Medulla oblongata (tissue), 1 donor: ENCODE measurements at regions not wholly inside any gene's neighbourhood (a gene's known extent, or its start where the extent isn't known, plus 50 kb on each side); places are given as distances from the start of the nearest gene placed in this dataset.

Experiments used
- DNase-seq: peaks from one replicate; pipeline ENCODE4 v3.0.0-alpha.2; 2015; ENCODE audit errors: extremely low spot score

DNA sequence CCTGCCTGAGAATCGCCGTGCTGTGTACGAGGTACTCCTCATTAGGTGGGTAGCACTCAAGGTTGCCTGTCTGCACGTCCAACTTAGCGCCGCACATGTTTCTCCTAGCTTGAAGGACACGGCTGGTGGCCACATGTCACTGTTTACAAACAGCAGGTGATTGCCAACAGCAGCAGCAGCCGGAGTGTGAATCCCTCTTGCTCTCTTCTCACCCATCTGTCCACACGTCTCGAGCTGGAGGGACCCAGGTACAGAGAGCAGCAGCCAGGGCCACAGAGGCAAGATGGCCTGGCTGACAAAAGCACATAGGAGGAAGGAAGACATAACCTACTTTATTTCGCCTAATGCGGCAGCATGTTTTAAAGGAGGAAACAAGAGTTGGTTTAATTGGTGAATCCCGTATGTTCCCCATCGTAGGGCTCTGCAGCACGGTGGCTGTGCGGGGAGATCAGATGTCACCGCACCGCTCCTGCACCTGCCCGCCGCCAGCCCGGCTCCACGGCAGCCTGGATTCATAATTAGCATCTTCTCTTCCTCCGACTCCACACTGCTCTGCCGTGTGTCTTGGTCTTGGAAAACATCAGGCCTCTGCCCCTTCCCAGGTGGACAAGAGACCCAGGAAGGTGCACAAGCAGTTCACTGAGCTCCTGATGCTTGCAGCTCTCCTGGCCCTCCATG is 201.6 kb upstream of the IRX1 start:
- DNase-seq: no peak

DNA sequence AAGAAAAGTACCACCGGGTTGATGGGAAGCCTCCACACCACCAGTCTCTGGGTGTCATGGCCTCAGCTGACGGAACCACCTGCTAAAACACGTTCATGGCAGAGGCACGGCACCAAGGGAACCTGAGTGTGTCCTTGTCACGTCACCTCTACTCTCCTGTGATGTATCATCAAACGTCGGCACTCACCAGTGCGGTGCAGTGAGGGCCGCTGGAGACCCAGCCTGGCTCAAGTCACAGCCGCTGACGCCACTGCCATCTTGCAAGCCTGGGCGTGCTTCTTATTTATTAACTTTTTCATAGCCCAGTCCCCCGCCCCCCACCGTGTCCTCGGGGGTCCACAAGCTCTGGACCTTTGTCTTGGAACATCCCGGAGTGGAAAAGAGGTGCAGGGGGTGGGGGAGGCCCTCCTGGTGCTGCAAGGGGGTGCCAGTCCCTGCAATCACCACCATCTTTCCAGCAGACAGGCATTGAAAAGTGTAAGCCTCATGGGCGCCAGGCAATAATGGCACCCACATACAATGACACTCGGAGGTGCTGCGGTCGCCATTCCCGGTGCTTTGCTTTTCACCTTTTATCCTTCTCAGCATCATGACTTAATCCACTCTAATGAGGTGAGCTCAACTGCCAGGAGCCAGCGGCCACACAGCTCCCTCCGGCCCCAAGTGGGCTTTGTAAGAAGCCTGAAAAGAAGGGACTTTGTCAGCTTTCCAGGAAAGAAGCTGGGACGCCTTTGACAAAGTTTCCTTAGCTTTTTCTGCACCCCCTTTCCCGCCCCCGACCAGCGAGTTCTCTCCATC is 202.3 kb upstream of the IRX1 start:
- no peak for DNase-seq

DNA sequence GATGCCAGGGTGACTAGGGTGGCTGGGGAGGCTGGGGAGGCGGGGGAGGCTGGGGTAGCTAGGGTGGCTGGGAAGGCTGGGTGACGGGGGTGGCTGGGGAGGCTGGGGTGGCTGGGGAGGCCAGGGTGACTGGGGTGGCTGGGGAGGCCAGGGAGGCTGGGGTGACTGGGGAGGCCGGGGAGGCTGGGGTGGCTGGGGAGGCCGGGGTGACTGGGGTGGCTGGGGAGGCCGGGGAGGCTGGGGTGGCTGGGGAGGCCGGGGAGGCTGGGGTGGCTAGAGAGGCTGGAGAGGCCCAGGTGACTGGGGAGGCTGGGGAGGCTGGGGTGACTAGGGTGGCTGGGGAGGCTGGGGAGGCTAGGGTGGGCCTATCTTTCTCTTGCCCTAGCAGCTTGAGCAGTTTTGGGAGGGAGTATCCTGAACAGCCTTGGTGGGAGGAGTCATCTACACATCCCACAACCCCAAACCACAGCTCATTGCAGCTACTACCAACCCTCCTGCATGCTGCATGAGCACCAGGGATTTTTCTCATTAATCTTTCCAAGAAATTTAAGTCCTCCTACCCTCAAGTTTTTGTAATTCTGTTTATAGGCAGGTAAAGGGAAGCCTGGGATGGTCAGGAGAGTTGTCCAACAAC is 203.2 kb upstream of the IRX1 start:
- DNase-seq: no peak

DNA sequence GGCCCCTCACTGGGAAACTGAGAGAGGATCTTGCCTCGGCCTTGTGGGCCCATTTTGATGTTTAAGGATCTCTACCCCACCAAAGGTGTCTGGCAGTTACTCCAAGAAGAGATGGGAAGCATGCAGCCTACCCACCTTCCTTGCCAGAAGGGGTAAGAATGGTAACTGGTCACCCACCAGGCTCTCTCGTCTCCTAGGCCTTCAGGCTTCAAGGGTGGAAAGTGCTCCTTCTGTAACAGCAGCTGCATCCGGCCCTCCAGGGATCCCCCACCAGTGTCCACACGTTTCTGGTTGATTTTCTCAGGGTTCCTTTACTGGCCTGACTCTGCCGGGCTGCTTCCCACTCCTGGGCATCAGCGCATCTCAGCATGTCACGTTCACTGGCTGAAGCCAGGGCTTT is 204.4 kb upstream of the IRX1 start:
- DNase-seq: no peak

DNA sequence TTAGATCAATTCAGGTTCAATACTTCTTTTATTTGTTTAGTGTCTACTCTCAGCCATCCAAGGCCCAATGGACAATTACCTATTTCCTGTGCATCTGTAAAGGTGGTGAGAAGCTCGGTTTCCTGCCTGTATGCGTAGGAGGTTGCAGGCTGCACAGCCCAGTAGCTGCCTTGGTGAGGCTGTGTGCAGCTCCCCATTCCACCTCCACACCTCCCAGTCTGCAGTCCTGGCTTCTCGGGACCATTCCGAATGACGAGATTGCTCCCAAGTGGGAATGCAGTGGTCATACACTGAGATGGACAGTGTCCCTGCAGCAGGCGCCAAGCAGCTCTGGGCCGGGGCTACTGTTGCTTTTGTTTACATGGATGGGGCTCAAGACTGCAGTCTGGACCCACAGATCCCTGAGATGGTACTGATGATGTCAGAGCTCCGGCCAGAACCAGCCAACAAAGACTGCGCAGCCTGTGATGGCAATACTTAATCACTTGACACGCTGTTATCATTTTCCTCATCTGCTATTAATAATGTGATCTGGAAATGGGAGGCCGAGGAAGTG is 206.1 kb upstream of the IRX1 start:
- peak; percentile 48 for DNase-seq

DNA sequence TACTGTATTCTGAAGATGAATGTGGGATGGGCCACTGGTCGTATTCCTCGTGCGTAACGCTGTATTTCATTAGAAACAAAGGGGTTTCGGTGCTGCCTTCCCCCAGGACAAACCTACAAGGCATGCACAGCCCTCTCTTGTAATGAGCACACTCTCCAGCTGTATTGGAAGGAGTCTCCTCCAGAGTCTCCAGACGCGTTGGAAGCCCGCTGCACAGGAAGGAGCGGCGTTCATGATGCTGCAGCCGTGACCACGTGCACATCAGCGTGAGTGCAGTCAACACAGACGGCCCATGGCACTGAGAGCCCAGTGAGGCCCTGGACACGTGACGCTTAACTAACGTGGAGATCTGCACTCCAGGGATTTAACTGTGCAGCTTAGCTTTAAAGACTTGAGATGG is 209.0 kb upstream of the IRX1 start:
- no peak for DNase-seq

DNA sequence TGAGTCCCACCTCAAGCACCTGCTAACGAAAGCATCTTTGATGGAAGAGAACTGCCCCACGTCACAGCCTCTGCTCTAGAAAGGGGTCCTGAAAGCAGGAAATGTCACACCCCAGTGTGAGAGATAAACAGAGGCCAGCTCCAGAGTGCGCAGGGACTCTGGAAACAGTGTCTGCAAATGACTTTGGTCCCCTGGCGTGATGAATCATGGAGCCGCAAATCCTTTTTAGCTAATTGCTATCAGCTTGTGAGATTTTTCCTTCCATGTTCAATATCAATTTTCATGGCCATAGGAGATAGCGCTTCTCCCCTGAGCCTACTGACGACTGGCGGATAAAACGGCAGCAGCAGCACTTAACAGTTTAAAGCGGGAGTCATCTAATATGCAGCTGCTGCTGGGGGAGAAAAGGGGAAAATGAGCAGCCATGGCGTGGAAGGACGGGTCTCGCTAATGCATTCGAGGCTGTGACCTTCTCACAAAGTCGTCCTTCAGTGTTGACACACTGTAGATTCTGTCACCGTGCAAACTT is 209.6 kb upstream of the IRX1 start:
- DNase-seq: no peak

DNA sequence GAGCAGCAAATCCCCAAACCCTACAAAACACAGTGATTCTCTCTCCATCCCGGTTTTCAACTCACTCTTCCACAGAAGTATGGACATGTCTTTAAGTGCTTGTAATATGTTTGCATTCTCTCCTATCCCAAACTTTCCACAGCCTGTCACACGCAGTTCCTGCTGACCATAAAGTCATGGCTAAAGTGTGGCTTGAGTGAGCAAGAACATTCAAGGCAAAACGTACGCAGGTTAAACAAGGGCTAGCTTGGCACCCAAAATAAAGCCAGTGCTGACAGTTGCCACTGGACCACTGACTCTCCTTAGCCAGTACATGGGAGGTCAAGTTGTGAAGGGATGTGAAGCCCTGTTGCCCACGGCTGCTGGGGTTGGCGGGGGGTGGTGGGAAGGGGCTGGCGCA is 211.1 kb upstream of the IRX1 start:
- DNase-seq: no peak

DNA sequence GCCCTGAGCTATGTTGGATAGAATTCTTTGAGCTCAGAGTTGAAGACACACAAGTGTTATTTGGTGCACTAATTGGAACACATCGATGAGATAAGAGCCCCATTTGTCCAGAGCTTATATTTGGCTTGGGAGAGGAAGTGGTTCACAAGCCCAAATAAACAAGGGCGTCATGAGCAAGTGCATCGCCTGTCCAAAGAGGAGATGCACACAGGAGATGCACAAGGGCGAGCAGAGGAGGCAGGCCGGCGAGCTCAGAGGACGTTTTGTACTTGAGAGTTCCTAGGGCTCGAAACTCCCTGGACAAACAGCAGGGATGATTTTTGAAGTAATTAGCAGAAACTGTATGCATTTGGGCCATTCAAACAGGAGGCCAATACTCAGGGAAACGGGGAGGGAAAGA is 212.8 kb upstream of the IRX1 start:
- DNase-seq: no peak

DNA sequence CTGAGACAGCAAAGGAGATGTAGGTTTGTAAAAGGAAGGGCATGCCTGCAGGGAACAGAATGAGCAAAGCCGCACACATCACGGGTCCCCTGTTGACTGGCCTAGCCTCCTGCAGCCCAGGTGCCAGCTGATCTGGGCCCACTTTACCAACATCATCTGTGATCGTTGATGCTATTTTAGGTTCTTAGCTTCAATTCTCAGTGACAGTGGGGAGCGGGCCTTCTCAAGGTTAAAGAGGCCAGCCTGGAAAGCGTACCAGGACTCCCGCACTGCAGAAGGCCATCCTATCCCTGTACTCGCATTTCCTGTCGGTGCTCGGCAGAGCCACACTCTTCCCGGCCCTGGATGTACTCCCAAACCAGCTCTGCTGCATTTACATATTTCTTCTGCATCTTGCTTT is 213.5 kb upstream of the IRX1 start:
- DNase-seq: no peak

DNA sequence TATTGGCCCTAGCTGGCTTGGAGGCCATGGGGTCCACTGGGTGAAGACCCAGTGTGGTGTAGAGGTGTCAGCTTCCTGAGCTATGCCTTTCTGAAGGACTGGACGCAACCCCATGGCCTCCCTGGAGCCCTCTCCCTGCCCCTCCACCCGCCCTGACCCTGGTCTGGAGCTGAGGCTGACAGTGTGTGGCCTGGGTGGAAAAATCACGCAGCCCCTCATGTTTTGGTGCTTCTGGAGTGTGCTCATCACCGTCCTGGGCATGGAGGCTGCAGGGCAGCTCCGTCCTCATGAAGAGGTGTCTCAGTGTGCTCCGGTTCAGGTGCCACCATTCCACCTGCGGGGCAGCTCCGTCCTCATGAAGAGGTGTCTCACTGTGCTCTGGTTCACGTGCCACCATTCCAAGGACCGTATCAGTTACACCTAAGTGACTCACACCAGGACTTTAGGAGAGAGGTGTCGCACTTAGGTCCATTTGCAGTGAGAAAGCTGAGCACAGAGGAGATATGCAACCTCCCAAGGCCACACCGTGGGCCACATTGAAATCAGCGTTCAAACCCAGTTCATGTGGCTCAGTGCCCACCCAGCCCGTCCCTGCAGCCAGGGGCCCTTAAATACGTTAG is 214.3 kb upstream of the IRX1 start:
- DNase-seq: no peak

DNA sequence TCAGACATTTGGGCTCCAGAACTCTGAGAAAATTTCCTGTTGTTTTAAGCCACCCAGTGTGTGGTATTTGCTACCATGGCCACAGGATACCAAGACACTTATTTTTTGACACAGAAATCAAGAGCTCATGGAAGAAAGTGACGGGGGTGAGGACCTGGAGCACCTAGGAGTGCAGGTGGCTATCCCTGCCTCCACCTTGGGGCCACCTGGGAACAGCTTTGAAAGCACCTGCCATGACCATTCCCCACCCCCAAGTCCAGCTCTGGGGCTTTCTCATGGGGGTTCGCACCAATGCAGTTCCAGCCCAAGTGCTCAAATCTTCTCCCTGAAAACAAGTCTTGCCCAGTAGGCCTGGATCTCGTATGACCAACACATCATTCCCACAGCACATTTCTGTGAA is 214.9 kb upstream of the IRX1 start:
- no peak for DNase-seq

DNA sequence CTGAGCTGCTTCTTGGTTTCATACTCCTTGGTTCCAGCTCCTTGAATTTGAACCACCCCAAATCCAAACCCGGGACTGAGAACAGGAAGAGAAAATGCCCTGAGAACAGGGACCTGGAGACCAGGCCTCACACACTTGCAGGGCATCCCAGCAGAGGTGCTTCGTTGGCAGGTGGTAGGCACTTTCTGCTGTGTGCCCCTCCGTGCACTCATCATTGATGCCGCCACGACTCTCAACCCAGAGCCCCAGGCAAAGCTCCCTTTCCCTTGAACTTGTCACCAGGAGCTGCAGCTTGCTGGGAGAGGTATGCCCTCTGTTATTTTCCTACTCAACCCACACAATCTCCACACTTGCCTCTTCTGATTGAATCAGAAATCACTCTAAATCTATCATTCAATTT is 217.8 kb upstream of the IRX1 start:
- no peak for DNase-seq

DNA sequence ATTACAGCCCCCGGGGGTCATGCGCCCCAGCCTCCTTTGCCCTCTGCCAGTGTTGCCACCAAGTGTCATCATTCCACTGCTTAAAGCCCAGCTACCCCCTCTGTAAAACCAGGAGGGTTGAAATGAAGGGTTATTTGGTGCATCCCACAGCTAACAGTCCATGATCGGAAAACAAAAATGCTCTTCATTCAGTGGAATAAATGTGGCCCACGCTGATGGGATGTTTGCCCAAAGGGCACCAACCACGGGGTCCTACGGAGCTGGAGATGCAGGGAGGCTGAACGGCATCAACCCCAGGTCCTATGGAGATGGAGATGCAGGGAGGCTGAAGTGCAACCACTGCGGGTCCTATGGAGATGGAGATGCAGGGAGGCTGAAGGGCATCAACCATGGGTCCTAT is 218.5 kb upstream of the IRX1 start:
- DNase-seq: no peak

DNA sequence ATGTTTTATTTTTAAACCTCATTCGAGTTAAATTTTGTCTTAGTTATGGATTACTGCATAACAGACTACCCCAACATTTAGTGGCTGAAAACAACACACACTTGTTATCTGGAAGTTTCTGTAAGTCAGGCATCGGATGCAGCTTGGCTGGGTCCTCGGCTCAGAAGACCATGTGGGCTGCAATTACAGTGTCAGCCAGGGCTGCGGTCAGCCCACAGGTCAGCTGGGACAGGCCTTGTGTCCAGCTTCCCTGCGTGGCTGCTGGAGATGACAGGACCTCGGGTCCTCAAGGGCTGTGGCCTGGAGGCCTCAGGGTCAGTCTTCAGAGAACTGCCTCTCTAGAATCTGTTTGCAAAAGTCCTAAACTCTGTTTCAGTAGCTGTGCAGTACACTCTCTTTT is 219.0 kb upstream of the IRX1 start:
- DNase-seq: no peak

DNA sequence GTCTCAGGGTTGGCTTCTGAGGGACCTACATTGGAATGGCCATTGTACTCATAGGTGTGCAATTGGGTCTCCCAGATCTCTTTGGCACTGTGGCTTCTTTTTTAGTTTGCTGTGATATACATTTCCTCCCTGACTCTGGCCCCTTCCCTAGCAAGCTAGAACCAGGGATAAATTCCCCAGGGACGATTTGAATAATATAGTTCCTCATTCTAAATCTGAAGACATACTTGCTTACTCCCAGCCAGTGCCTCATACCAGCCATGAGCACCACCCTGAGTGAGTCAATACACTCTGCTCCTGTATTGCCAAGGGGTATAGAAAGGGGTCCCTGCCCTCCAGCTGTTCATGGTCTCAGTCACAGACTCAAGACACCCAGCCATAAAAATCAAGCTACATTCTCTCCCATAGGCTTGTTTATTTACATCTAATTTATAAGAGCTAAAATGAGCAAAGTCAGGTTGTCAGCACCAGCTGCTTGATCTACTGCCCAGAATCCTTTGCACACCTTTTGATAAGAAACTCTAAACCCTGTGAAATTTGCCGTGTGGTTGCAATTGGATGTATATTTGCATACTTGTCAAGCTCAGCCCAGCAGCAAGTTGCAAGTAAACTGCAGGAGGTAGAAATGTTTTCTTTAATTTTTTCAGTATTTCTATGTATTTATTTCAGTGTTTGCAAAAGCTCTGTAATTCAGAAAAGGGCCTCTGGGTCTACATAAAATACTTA is 219.9 kb upstream of the IRX1 start:
- DNase-seq: no peak

DNA sequence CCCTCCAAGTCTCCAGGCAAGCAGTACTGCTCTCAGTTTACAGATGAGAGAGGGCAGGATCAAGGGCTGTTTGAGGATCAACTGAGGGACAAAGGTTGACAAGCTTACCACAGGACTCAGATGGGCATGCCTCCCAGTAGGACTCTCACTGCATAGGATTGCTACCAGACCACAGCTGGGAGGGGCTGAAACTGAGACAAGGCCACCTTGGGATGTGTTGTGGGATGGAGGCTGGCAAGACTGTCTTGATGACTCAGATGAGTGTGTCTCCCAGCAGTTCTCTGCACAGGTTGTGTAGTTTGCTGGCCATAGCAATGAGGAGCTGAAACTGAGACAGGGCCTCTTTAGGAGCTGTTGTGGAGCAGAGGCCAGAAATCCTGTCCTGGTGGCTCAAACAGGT is 222.2 kb upstream of the IRX1 start:
- no peak for DNase-seq

DNA sequence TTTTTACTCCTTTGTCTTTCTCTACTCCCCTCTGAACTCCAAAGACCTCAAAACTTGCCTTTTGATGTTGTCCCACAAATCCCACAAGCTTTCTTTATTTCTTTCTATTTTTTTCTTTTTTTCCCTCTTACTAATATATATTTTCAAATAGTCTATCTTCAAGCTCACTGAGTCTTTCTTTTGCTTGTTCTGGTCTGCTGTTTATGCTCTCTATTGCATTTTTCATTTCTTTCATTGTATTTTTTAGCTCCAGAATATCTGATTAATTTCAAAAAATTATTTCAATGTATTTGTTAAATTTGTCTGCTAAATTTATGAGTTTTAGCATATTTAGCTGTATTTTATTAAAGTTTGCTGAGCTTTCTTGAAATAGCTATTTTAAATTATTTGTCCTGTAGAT is 223.3 kb upstream of the IRX1 start:
- no peak for DNase-seq

DNA sequence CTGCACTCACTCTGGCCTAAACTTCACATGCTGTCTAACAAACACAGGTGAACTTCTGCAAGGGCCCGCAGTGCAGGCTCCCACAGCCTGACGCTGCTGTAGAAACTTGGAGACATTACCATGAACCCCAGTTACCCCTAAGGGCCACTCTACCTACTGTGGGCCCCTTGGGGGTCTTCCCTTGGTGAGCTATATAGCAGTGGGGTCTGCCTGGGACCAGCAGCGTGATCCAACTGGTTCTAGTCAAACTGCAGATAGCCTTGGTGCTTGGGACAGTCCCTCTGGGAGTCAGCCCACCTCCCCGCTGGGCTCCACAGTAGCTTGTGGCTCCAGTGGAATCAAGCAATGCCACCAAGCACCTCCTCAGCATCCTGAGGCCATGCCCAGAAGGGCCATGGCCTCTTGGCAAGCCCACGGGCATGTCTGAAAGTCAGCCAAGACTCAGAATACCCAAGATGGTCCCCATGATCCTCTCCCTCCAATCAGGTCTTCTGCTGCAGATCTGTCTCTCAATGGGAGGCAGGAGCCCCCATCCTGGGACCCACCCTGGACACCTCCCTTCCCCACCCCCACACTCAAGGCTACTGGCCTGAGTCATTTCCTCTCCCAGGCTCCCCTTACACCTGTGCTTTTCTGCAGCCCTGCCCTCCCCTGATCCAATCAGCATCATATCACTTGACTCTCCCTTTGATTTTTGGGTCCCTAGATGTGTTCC is 230.0 kb upstream of the IRX1 start:
- DNase-seq: no peak

DNA sequence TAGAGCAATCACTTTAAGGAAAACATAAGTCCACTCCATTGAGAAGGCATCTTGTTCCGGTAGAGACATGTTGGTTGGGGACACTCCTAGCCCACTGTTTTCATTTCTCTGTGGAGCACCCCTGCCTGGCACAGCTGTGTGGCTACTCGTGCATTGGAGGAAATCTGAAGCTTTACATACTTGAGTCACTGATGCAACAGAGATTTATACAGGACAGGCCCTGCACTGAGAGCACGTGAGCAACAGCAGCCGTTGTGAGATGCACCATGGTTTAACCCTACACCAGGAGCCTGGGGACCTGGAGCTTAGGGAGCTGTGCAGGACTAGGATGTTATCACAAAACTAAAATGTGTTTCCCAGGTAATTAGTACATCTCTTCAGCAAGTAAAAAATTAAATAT is 230.7 kb upstream of the IRX1 start:
- DNase-seq: no peak

DNA sequence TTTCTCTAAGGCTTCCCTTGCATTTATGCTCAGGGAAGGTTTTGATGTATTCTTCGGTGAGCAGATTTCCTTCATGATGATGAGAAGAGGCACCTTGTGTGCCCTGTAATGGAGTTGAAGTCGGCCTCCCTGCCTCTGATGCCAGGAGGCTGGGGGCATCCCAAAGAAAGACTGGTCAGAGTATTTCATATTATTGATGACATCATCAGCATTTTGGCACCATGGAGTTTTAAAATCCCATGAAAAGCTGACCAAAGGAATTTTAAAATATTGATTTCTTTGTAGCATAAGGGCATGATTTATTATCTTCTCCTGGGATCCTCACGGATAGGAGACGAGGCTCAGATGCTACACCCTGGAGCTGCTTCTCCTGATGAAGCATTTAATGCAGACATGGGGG is 231.2 kb upstream of the IRX1 start:
- DNase-seq: no peak
